GM12872 (cell line): ENCODE measurements at regions not wholly inside any gene's neighbourhood (a gene's known extent, or its start where the extent isn't known, plus 50 kb on each side); places are given as distances from the start of the nearest gene placed in this dataset.

ENCODE experiments used
- CTCF ChIP-seq: IDR thresholded peaks from 3 replicates; pipeline ENCODE4 v1.5.1; 2011; ENCODE audit warnings: low read depth, mild to moderate bottlenecking, low read length, moderate library complexity; ENCODE audit not compliant: insufficient read depth

- no peak for TF ChIP-seq CTCF
Measured at GRCh38 chr14:97210202-97210601, 413.0 kb downstream of the VRK1 start.

GRCh38 chr14:97212399-97212798 lies 415.2 kb downstream of the VRK1 start:
- TF ChIP-seq CTCF: no peak

GRCh38 chr14:97213720-97214119 lies 416.5 kb downstream of the VRK1 start:
- TF ChIP-seq CTCF: no peak

GRCh38 chr14:97215263-97215969 lies 418.2 kb downstream of the VRK1 start:
- no peak for TF ChIP-seq CTCF

GRCh38 chr14:97217111-97217885 lies 420.1 kb downstream of the VRK1 start:
- no peak for TF ChIP-seq CTCF

- no peak for TF ChIP-seq CTCF
Measured at GRCh38 chr14:97218274-97218673, 421.1 kb downstream of the VRK1 start.

- no peak for TF ChIP-seq CTCF
Measured at GRCh38 chr14:97218691-97219430, 421.7 kb downstream of the VRK1 start.
